Transverse colon (tissue), 4 donors: ENCODE measurements at regions not wholly inside any gene's neighbourhood (a gene's known extent, or its start where the extent isn't known, plus 50 kb on each side); places are given as distances from the start of the nearest gene placed in this dataset.

Experiments used
- DNase-seq: peaks from one replicate; pipeline ENCODE4 v3.0.0-alpha.2; 2019
- H3K27ac ChIP-seq, 4 donors: fragments of 200-600 bp; sonication (generic); 2 replicates each; pipeline ENCODE4 v1.5.1; 2016 to 2018; ENCODE audit warnings: inconsistent platforms in 4 of 4
- H3K27me3 ChIP-seq: fragments of 200-600 bp; sonication (generic); 2 replicates; pipeline ENCODE4 v1.5.1; 2017; ENCODE audit warnings: inconsistent platforms
- H3K36me3 ChIP-seq, 4 donors: fragments of 200-600 bp; sonication (generic); 2 replicates each; pipeline ENCODE4 v1.5.1; 2017 to 2019; ENCODE audit warnings: inconsistent platforms in 4 of 4
- H3K4me1 ChIP-seq, 4 donors: fragments of 200-600 bp; sonication (generic); 2 replicates each; pipeline ENCODE4 v1.5.1; 2017 to 2020; ENCODE audit warnings: inconsistent platforms in 4 of 4
- H3K4me3 ChIP-seq, 4 donors: fragments of 200-600 bp; sonication (generic); 1 replicate in 1 of 4; 2 replicates in 3 of 4; pipeline versions ENCODE4 v1.5.1 to v1.6.1; 2017 to 2019; ENCODE audit warnings: inconsistent platforms in 4 of 4
- H3K9me3 ChIP-seq, 2 donors: fragments of 200-600 bp; sonication (generic); 2 replicates each; pipeline ENCODE4 v1.5.1; 2017 to 2019; ENCODE audit warnings: inconsistent platforms in 2 of 2
- EP300 ChIP-seq: sonication (generic); formaldehyde crosslinking; IDR thresholded peaks from one replicate; pipeline ENCODE4 v1.6.1; 2017; ENCODE audit warnings: antibody characterized with exemption, low read depth
- POLR2A ChIP-seq: fragments of 450-650 bp; IDR thresholded peaks from one replicate; pipeline ENCODE4 v1.6.1; 2016; ENCODE audit warnings: antibody characterized with exemption, mild to moderate bottlenecking, moderate library complexity
- POLR2AphosphoS5 ChIP-seq, 3 donors: sonication (generic); formaldehyde crosslinking; IDR thresholded peaks; one replicate each; pipeline ENCODE4 v1.6.1; 2016; ENCODE audit warnings: antibody characterized with exemption in 3 of 3
- WGBS, 2 donors: methylation state at CpG; one replicate each; pipeline ENCODE4 v1.1.5; 2018; ENCODE audit warnings: low coverage in 1 of 2; 5-methylcytosine and 5-hydroxymethylcytosine counted together
- in situ Hi-C, 4 donors: fragments of 200-750 bp; cut with MboI; loops; one replicate each; pipeline versions ENCODE4 v1.15.0 to v1.15.1; 2017; ENCODE audit warnings: low sequenced_read_pairs in 3 of 4, low pct_ligation_motif_present in 1 of 4, low pct_unique_long_range_greater_than_20kb in 1 of 4
- intact Hi-C: fragments of 100-400 bp; cut with DNase I; formaldehyde crosslinking; loops from one replicate; pipeline ENCODE4 v1.15.1; 2023; ENCODE audit warnings: low total_unique reads
- TF ChIP-seq, protein P1 (sequence below), 5 experiments: fragments of 200-600 bp in 3 of 5; fragments of 450-650 bp in 2 of 5; sonication (generic) in 3 of 5; IDR thresholded peaks; 1 replicate in 2 of 5; 2 replicates in 3 of 5; pipeline ENCODE4 v1.5.1; 2016 to 2017; ENCODE audit warnings: antibody characterized with exemption in 5 of 5, inconsistent platforms in 3 of 5, mild to moderate bottlenecking in 2 of 5, moderate library complexity in 1 of 5

DNA sequence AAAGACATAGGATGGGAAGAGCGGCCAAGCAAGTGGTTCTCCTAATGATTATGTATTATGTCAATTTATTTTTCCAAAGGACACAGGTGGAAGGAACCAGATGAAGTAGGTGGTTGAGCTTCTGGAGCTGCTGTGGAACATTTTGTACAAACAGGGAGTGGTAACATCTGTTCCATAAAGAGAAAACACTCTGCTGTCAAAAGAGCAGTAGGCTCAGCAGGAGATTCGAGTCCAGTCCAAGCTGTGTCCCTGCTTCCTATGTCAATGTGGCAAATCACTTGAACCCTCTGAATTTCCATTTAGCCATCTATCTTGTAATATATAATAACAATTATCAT is 448.0 kb upstream of the ANKRD30A start:
- Histone ChIP-seq H3K4me3 (no peak overlapping the region), H3K27me3 (no peaks in the 10 kb centered on the region), H3K27ac (no peak overlapping the region), H3K36me3 (no peaks in the 10 kb centered on the region), H3K9me3 (no peaks in the 10 kb centered on the region), H3K4me1 (no peaks in the 10 kb centered on the region)
- no peak for TF ChIP-seq POLR2A
- TF ChIP-seq, protein P1, sequence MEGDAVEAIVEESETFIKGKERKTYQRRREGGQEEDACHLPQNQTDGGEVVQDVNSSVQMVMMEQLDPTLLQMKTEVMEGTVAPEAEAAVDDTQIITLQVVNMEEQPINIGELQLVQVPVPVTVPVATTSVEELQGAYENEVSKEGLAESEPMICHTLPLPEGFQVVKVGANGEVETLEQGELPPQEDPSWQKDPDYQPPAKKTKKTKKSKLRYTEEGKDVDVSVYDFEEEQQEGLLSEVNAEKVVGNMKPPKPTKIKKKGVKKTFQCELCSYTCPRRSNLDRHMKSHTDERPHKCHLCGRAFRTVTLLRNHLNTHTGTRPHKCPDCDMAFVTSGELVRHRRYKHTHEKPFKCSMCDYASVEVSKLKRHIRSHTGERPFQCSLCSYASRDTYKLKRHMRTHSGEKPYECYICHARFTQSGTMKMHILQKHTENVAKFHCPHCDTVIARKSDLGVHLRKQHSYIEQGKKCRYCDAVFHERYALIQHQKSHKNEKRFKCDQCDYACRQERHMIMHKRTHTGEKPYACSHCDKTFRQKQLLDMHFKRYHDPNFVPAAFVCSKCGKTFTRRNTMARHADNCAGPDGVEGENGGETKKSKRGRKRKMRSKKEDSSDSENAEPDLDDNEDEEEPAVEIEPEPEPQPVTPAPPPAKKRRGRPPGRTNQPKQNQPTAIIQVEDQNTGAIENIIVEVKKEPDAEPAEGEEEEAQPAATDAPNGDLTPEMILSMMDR (IDR thresholded peaks at IDR 0.05) = no peak
- peak in 1 of 3 donors; percentile 10 for TF ChIP-seq POLR2AphosphoS5 (IDR thresholded peaks at IDR 0.05)
- intact Hi-C loops (no loop called here), in situ Hi-C loops (no loop called here)
- no peak for DNase-seq
- 55 to 59% methylated on average over 2 of the region's 2 CpGs for WGBS, 2 donors

DNA sequence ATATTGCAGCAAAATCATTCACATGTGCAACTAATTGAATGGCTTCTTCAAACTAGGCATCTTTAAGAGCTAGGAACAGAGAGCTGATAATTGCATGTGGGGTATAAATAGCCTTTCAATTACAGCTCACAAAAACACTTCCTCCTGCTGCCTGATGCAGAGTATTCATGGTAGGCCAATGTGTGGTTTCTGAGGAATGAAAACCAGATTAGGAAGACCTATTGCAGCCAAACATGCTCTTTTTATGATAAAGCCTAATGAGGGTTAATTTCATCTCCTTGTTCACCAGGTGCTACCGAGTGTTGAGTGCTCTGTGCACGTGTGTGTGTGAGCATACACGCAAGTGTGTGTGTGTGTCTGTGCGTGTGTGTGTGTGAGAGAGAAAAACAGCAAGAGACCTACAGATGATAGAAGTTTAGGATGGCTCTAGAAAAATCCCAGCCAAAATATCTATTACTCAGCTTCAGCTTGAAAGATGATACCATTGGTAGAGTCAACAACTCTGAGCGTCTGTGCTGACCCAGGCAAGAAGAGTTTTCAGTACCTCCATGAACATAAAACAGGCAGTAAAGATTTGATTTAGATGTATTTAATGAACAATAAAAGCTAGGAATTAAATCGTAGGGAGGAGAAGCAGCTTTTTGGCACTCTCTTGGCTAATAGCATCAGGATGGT is 448.5 kb upstream of the ANKRD30A start:
- no peaks in the 10 kb centered on the region for H3K27me3 ChIP-seq
- 63 to 73% methylated on average over 6 of the region's 6 CpGs for WGBS, 2 donors
- no peak overlapping the region for H3K27ac ChIP-seq
- in situ Hi-C loops = no loop called here
- intact Hi-C loops = no loop called here
- no peaks in the 10 kb centered on the region for H3K4me1 ChIP-seq
- TF ChIP-seq, protein P1 (IDR thresholded peaks at IDR 0.05) = no peak
- TF ChIP-seq EP300 = no peak
- TF ChIP-seq POLR2AphosphoS5 (IDR thresholded peaks at IDR 0.05) = no peak
- TF ChIP-seq POLR2A = no peak
- no peaks in the 10 kb centered on the region for H3K36me3 ChIP-seq
- H3K4me3 ChIP-seq = no peak overlapping the region
- DNase-seq = no peak
- H3K9me3 ChIP-seq = no peaks in the 10 kb centered on the region

DNA sequence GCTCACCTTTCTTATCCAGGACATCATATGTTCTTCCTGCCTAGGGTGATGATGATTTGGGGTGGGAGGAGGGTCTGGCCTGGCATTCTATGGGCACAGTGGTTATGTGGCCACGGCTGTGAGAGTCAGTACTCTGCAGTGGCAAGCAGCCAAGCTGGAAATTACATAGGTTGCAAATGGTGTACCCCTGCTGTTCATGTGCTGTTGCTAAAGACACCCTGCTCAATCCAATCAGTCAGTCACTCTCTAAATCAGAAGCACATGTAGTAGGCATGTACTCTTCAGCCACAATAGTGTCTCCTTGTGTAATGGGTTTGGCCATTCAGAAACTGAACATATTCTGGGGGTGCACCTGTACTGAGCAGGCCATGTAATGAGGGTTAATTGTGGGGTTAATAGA is 449.1 kb upstream of the ANKRD30A start:
- H3K27ac ChIP-seq = no peak overlapping the region
- intact Hi-C loops = no loop called here
- TF ChIP-seq POLR2A (no peak), EP300 (no peak)
- in situ Hi-C loops = no loop called here
- H3K27me3 ChIP-seq = no peaks in the 10 kb centered on the region
- H3K36me3 ChIP-seq = no peaks in the 10 kb centered on the region
- H3K4me1 ChIP-seq = no peaks in the 10 kb centered on the region
- DNase-seq = no peak
- no peak overlapping the region for H3K4me3 ChIP-seq
- H3K9me3 ChIP-seq = no peaks in the 10 kb centered on the region
- WGBS, 2 donors = 55% methylated on average over 1 of the region's 1 CpG; no CpG with 5 or more reads in 1 of the 2 donors

DNA sequence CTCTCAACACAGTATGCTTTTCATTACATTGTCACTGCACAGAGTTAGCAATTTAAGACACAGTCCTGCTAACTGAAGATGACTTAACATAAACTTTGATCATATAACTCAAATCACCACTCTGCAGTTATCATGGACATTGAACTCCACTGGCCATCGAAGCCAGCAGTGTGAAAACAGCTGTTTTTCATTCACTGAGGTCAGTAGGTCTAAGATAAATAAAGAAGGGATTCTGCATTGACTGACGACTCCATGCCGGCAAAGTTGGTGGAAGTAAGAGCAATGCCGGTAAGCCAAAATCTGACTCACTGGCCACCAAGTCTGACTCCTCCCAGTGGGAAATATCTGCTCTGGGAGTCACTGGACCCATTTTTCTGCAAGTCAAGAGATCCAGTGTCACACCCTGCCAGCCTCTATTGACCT is 449.9 kb upstream of the ANKRD30A start:
- Histone ChIP-seq H3K4me1 (no peaks in the 10 kb centered on the region), H3K9me3 (no peaks in the 10 kb centered on the region), H3K27ac (no peak overlapping the region), H3K27me3 (no peaks in the 10 kb centered on the region), H3K4me3 (no peak overlapping the region), H3K36me3 (no peaks in the 10 kb centered on the region)
- intact Hi-C loops = no loop called here
- no peak for DNase-seq
- TF ChIP-seq POLR2A (no peak), EP300 (no peak), POLR2AphosphoS5 (IDR thresholded peaks at IDR 0.05) (no peak)
- TF ChIP-seq, protein P1 (IDR thresholded peaks at IDR 0.05) = no peak
- 40 to 67% methylated on average over 1 to 4 of the region's 4 CpGs for WGBS, 2 donors
- in situ Hi-C loops = no loop called here

DNA sequence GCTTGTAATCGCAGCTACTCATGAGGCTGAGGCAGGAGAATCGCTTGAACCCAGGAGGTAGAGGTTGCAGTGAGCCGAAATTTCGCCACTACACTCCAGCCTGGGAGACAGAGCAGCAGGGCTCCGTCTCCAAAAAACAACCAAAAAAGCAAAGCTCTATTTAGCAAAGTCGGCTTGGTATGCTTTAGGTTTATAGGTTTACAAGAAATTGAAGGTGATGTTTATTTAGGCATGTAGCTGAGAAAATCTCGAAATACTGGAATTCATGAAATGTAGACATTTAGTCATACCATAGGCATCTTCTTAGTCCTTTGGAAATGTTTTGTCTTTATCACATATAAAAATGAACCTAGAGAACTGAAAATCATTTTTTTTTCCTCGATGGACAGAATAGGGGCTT is 453.8 kb upstream of the ANKRD30A start:
- Histone ChIP-seq H3K36me3 (no peaks in the 10 kb centered on the region), H3K27me3 (no peaks in the 10 kb centered on the region), H3K4me1 (no peaks in the 10 kb centered on the region), H3K4me3 (no peak overlapping the region), H3K9me3 (no peaks in the 10 kb centered on the region), H3K27ac (no peak overlapping the region)
- intact Hi-C loops = no loop called here
- 50 to 70% methylated on average over 6 to 8 of the region's 8 CpGs for WGBS, 2 donors
- DNase-seq = no peak
- in situ Hi-C loops = no loop called here
- TF ChIP-seq EP300 (no peak), POLR2A (no peak), POLR2AphosphoS5 (IDR thresholded peaks at IDR 0.05) (no peak)
- TF ChIP-seq, protein P1 (IDR thresholded peaks at IDR 0.05) = no peak
